ENCODE measurements at regions not wholly inside any gene's neighbourhood (a gene's known extent, or its start where the extent isn't known, plus 50 kb on each side); places are given as distances from the start of the nearest gene placed in this dataset.

GRCh38 chr5:133873449-133873848 lies 95.0 kb downstream of the C5orf15 start:
- WGBS (ENCODE audit: insufficient coverage) = 94% methylated on average over 2 of the region's 2 CpGs
- Histone ChIP-seq H3K36me3 (ENCODE audit: control insufficient read depth in 4 of 4, insufficient read depth in 4 of 4, low read length in 3 of 4) (no peaks in the 10 kb centered on the region), H3K27ac (ENCODE audit: insufficient read depth in 1 of 2, low read depth in 1 of 2, low read length in 2 of 2, poor library complexity in 1 of 2, severe bottlenecking in 2 of 2) (no peak overlapping the region), H3K9me3 (ENCODE audit: control extremely low read depth in 1 of 5, control insufficient read depth in 4 of 5, insufficient read depth in 2 of 5, low read depth in 1 of 5, low read length in 4 of 5) (peaks cover 0 to 10% (median 5%) of the 10 kb centered on the region in 5 experiments), H3K4me1 (ENCODE audit: control extremely low read depth in 1 of 4, control insufficient read depth in 4 of 4, insufficient read depth in 4 of 4, low read length in 3 of 4) (peaks cover 0 to 2% (median 0%) of the 10 kb centered on the region in 4 experiments), H3K4me3 (ENCODE audit: control insufficient read depth in 1 of 7, extremely low read depth in 1 of 7, insufficient read depth in 4 of 7, low read depth in 2 of 7, low read length in 6 of 7) (no peak overlapping the region), H3K27me3 (replicated peaks in 2 of 5; ENCODE audit: control insufficient read depth in 4 of 5, insufficient read depth in 5 of 5, low read length in 4 of 5) (no peaks in the 10 kb centered on the region)
- ChIA-PET POLR2A (no interaction called here), CTCF (no interaction called here)
- no peak for DNase-seq

GRCh38 chr5:133870661-133871060 lies 97.8 kb downstream of the C5orf15 start:
- Histone ChIP-seq H3K27ac (ENCODE audit: insufficient read depth in 1 of 2, low read depth in 1 of 2, low read length in 2 of 2, poor library complexity in 1 of 2, severe bottlenecking in 2 of 2) (no peak overlapping the region), H3K9me3 (ENCODE audit: control extremely low read depth in 1 of 5, control insufficient read depth in 4 of 5, insufficient read depth in 2 of 5, low read depth in 1 of 5, low read length in 4 of 5) (peaks cover 0 to 8% (median 3%) of the 10 kb centered on the region in 5 experiments), H3K4me3 (ENCODE audit: control insufficient read depth in 1 of 7, extremely low read depth in 1 of 7, insufficient read depth in 4 of 7, low read depth in 2 of 7, low read length in 6 of 7) (no peak overlapping the region), H3K4me1 (ENCODE audit: control extremely low read depth in 1 of 4, control insufficient read depth in 4 of 4, insufficient read depth in 4 of 4, low read length in 3 of 4) (peaks cover 0 to 2% (median 0%) of the 10 kb centered on the region in 4 experiments), H3K27me3 (replicated peaks in 2 of 5; ENCODE audit: control insufficient read depth in 4 of 5, insufficient read depth in 5 of 5, low read length in 4 of 5) (no peaks in the 10 kb centered on the region), H3K36me3 (ENCODE audit: control insufficient read depth in 4 of 4, insufficient read depth in 4 of 4, low read length in 3 of 4) (no peaks in the 10 kb centered on the region)
- POLR2A ChIA-PET = no interaction called here
- CTCF ChIA-PET = interaction anchor here (1.0 to 5.5 kb wide), 8 partner anchors 9 to 449 kb away, joined by 3 to 31 read pairs (median 5); no protein-coding TSS in a partner anchor
- peak in 2 of 3 donors; percentile 5 to 18 for DNase-seq

GRCh38 chr5:133869519-133870335 lies 98.7 kb downstream of the C5orf15 start:
- Histone ChIP-seq H3K27me3 (replicated peaks in 2 of 5; ENCODE audit: control insufficient read depth in 4 of 5, insufficient read depth in 5 of 5, low read length in 4 of 5) (no peaks in the 10 kb centered on the region), H3K9me3 (ENCODE audit: control extremely low read depth in 1 of 5, control insufficient read depth in 4 of 5, insufficient read depth in 2 of 5, low read depth in 1 of 5, low read length in 4 of 5) (peaks cover 0 to 5% (median 0%) of the 10 kb centered on the region in 5 experiments), H3K27ac (ENCODE audit: insufficient read depth in 1 of 2, low read depth in 1 of 2, low read length in 2 of 2, poor library complexity in 1 of 2, severe bottlenecking in 2 of 2) (no peak overlapping the region), H3K4me3 (ENCODE audit: control insufficient read depth in 1 of 7, extremely low read depth in 1 of 7, insufficient read depth in 4 of 7, low read depth in 2 of 7, low read length in 6 of 7) (no peak overlapping the region), H3K4me1 (ENCODE audit: control extremely low read depth in 1 of 4, control insufficient read depth in 4 of 4, insufficient read depth in 4 of 4, low read length in 3 of 4) (peaks cover 0 to 2% (median 0%) of the 10 kb centered on the region in 4 experiments), H3K36me3 (ENCODE audit: control insufficient read depth in 4 of 4, insufficient read depth in 4 of 4, low read length in 3 of 4) (no peaks in the 10 kb centered on the region)
- DNase-seq = no peak
- 95% methylated on average over 13 of the region's 13 CpGs for WGBS (ENCODE audit: insufficient coverage)
- CTCF ChIA-PET = interaction anchor here (0.6 to 5.5 kb wide), 15 partner anchors 10 to 759 kb away, joined by 3 to 31 read pairs (median 4); no protein-coding TSS in a partner anchor
- POLR2A ChIA-PET = no interaction called here

- Histone ChIP-seq H3K4me3 (ENCODE audit: control insufficient read depth in 1 of 7, extremely low read depth in 1 of 7, insufficient read depth in 4 of 7, low read depth in 2 of 7, low read length in 6 of 7) (no peak overlapping the region), H3K27me3 (replicated peaks in 2 of 5; ENCODE audit: control insufficient read depth in 4 of 5, insufficient read depth in 5 of 5, low read length in 4 of 5) (no peaks in the 10 kb centered on the region), H3K36me3 (ENCODE audit: control insufficient read depth in 4 of 4, insufficient read depth in 4 of 4, low read length in 3 of 4) (no peaks in the 10 kb centered on the region), H3K4me1 (ENCODE audit: control extremely low read depth in 1 of 4, control insufficient read depth in 4 of 4, insufficient read depth in 4 of 4, low read length in 3 of 4) (peaks cover 0 to 2% (median 0%) of the 10 kb centered on the region in 4 experiments), H3K27ac (ENCODE audit: insufficient read depth in 1 of 2, low read depth in 1 of 2, low read length in 2 of 2, poor library complexity in 1 of 2, severe bottlenecking in 2 of 2) (no peak overlapping the region), H3K9me3 (ENCODE audit: control extremely low read depth in 1 of 5, control insufficient read depth in 4 of 5, insufficient read depth in 2 of 5, low read depth in 1 of 5, low read length in 4 of 5) (peaks cover 0 to 3% (median 0%) of the 10 kb centered on the region in 5 experiments)
- ChIA-PET CTCF (interaction anchor here (0.6 to 5.5 kb wide), 18 partner anchors 9 to 758 kb away, joined by 3 to 31 read pairs (median 4); no protein-coding TSS in a partner anchor), POLR2A (no interaction called here)
- WGBS (ENCODE audit: insufficient coverage) = 2% methylated on average over 9 of the region's 16 CpGs
- peak; percentile 88 to 93 (median 91) for DNase-seq
Measured at GRCh38 chr5:133868946-133869518, 99.4 kb downstream of the C5orf15 start.

- Histone ChIP-seq H3K27me3 (replicated peaks in 2 of 5; ENCODE audit: control insufficient read depth in 4 of 5, insufficient read depth in 5 of 5, low read length in 4 of 5) (no peaks in the 10 kb centered on the region), H3K36me3 (ENCODE audit: control insufficient read depth in 4 of 4, insufficient read depth in 4 of 4, low read length in 3 of 4) (no peaks in the 10 kb centered on the region), H3K4me3 (ENCODE audit: control insufficient read depth in 1 of 7, extremely low read depth in 1 of 7, insufficient read depth in 4 of 7, low read depth in 2 of 7, low read length in 6 of 7) (no peak overlapping the region), H3K9me3 (ENCODE audit: control extremely low read depth in 1 of 5, control insufficient read depth in 4 of 5, insufficient read depth in 2 of 5, low read depth in 1 of 5, low read length in 4 of 5) (no peaks in the 10 kb centered on the region), H3K27ac (ENCODE audit: insufficient read depth in 1 of 2, low read depth in 1 of 2, low read length in 2 of 2, poor library complexity in 1 of 2, severe bottlenecking in 2 of 2) (no peak overlapping the region), H3K4me1 (ENCODE audit: control extremely low read depth in 1 of 4, control insufficient read depth in 4 of 4, insufficient read depth in 4 of 4, low read length in 3 of 4) (peaks cover 0 to 2% (median 0%) of the 10 kb centered on the region in 4 experiments)
- CTCF ChIA-PET = interaction anchor here (0.9 to 5.5 kb wide), 10 partner anchors 8 to 444 kb away, joined by 3 to 31 read pairs (median 4); no protein-coding TSS in a partner anchor
- 99% methylated on average over 7 of the region's 10 CpGs for WGBS (ENCODE audit: insufficient coverage)
- POLR2A ChIA-PET = interaction anchor here (0.5 kb wide), 1 partner anchor 519 kb away, joined by 3 read pairs; no protein-coding TSS in a partner anchor
- DNase-seq = no peak
Measured at GRCh38 chr5:133867851-133868545, 100.4 kb downstream of the C5orf15 start.

GRCh38 chr5:133867341-133867740 lies 101.1 kb downstream of the C5orf15 start:
- CTCF ChIA-PET = interaction anchor here (0.9 to 5.5 kb wide), 4 partner anchors 12 to 113 kb away, joined by 3 to 31 read pairs (median 4); no protein-coding TSS in a partner anchor
- POLR2A ChIA-PET = interaction anchor here (0.5 kb wide), 1 partner anchor 518 kb away, joined by 3 read pairs; no protein-coding TSS in a partner anchor
- 98% methylated on average over 4 of the region's 4 CpGs for WGBS (ENCODE audit: insufficient coverage)

More at GRCh38 chr5:133867341-133867740, 101.1 kb downstream of the C5orf15 start:
- no peak overlapping the region for H3K27ac ChIP-seq (ENCODE audit: insufficient read depth in 1 of 2, low read depth in 1 of 2, low read length in 2 of 2, poor library complexity in 1 of 2, severe bottlenecking in 2 of 2)
- H3K27me3 ChIP-seq (replicated peaks in 2 of 5; ENCODE audit: control insufficient read depth in 4 of 5, insufficient read depth in 5 of 5, low read length in 4 of 5) = peaks cover 0 to 2% (median 0%) of the 10 kb centered on the region in 5 experiments
- no peaks in the 10 kb centered on the region for H3K36me3 ChIP-seq (ENCODE audit: control insufficient read depth in 4 of 4, insufficient read depth in 4 of 4, low read length in 3 of 4)
- H3K9me3 ChIP-seq (ENCODE audit: control extremely low read depth in 1 of 5, control insufficient read depth in 4 of 5, insufficient read depth in 2 of 5, low read depth in 1 of 5, low read length in 4 of 5) = no peaks in the 10 kb centered on the region
- peaks cover 0 to 2% (median 0%) of the 10 kb centered on the region in 4 experiments for H3K4me1 ChIP-seq (ENCODE audit: control extremely low read depth in 1 of 4, control insufficient read depth in 4 of 4, insufficient read depth in 4 of 4, low read length in 3 of 4)
- no peak for DNase-seq
- H3K4me3 ChIP-seq (ENCODE audit: control insufficient read depth in 1 of 7, extremely low read depth in 1 of 7, insufficient read depth in 4 of 7, low read depth in 2 of 7, low read length in 6 of 7) = no peak overlapping the region

All from common myeloid progenitor, CD34-positive (primary cell).